NCI-H526 treated with DMSO at 0.1 percent for 48 hours (cell line): ENCODE measurements at regions not wholly inside any gene's neighbourhood (a gene's known extent, or its start where the extent isn't known, plus 50 kb on each side); places are given as distances from the start of the nearest gene placed in this dataset.

ENCODE experiments used
- DNase-seq: peaks from one replicate; lab custom pipeline; 2025; lab: John Stamatoyannopoulos, UW

DNA sequence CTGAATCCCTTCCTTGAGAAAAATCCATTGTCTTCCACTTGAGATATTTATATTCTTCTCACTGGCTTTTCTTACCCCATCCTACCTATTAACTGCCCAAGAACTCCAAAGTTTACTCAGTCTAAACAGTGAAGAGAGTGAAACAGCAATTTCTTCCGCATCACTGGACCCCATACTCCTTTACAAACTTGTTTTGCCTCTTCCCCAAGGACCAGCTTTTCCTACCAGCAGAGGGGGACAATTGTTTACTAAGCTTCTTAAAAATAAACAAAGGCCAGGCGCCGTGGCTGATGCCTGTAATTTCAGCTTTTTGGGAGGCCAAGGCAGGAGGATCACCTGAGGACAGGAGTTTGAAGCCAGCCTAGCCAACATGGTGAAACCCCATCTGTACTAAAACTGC lies 52.0 kb downstream of the LRATD1 start:
- no peak for DNase-seq

DNA sequence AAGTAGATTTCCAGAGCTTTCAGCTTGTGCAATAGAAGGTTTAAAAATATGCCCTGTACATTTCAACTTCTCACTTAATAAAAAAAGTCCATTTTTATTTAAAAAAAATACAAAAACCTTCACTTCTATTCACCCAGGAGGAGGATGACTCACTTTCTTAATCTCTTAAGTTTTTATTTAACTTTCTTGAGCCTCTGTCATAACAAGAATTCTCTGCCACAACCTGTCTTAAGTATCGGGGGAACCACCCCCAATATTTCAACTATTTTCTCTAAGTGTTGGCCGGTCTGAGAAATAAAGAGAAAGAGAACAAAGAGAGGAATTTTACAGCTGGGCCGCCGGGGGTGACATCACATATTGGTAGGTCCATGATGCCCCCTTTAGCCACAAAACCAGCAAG lies 58.4 kb downstream of the LRATD1 start:
- DNase-seq: no peak

DNA sequence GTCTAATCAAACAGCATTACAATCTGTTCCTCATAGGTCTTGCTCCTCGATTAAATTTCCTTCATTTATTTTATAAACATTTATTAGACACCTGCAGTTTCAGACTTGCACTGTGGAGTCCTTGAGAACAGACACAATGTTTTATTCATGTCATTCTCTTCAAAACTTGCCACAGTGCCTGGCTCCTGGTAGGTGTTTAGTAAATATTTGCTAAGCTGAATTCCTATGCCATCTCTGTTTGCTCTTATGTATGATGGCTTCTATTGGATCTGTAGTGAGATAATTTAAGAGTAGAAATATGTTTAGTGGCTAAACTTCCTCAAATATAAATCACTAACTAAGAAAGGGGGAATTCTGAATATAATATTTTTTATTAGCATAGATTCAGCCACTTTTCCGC lies 61.4 kb downstream of the LRATD1 start:
- DNase-seq: no peak

DNA sequence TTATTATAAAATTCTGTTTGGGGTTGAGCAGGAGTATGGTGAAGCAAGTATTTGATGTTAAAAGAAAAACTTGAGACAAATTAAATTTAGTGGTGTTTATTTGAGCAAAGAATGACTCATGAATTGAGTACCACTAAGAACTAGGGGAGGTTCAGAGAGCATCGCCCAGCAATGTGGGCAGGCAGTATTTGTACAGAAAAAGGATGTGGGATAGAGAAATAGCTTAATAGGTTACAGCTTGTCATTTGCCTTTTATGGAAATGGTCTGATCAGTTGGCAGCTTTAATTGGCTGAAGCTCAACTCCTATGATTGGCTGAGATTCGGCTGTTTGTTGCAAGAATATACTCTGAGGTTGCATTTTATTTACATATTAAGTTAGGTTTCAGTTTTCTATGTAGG lies 68.2 kb downstream of the LRATD1 start:
- no peak for DNase-seq

DNA sequence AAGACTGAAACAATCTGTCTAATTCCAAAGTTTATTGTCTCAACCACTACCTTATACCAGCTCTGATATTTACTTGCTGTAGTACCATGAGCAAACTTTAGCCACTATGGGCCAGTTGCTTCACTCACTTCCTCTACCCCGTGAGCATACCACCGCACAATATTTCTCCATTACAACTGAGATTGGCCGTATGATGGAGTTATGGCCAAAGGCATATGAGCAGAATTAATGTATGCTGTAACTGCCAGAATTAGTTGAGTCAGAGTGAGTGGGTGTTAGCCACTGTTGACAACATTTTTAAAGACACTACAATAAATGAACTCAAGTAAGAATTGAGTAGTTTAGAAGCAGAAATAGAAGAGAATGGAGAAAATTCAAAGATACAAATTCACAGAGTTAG lies 69.7 kb downstream of the LRATD1 start:
- no peak for DNase-seq

DNA sequence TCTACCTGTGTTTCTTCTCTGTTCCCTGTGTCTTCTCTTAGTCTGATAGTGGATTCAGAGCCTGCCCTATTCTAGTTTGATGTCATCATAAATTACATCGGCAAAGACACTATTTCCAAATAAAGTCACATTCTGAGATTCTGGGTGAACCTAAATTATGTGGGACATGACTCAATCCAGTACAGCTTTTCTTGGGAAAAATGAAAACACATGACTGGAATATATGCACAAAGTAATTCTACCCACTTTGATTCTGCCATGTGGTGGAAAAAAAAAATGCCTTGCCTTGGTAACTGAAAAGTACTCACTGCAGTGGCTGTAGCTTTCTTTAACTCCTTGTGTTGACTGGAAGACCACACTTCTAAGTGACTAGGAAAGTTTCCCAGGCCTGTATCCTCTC lies 73.7 kb downstream of the LRATD1 start:
- DNase-seq: no peak

DNA sequence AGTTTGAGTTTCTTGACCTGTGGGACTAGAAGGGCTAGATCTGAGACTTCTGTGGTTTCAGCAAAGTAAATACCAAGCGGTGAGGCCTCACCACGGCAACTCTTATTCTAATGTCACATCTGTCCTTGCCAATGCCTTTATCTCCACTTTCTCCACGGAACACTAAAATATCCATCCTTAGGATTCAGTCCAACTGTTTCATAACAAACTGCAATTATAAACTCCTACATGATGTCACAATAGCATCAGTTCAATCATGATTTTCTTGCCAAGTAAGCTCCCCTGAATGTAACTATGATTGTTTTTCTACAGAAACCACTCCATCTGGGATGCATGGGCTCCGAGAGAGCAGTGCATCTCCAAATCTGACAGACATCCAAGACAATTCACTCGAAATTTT lies 79.6 kb downstream of the LRATD1 start:
- DNase-seq: no peak

DNA sequence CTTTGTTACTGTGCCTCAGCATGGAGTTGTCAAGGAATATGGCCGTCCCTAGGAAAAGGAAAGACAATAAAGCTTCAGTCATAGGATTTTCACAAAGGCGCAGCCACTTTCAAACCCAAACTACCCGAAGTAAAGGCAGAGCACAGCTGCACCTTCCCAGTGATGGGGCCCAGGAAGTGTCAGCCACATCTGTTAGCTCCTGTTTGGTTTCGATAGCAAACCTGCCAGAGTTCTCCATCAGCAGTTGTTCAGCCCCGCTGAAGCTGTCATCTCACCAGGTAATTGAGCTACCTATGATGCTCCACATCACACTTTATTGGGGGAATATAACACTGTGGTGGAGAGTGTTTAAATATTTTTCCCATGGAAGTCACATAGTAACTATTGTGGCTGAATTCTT lies 80.7 kb downstream of the LRATD1 start:
- DNase-seq: no peak

DNA sequence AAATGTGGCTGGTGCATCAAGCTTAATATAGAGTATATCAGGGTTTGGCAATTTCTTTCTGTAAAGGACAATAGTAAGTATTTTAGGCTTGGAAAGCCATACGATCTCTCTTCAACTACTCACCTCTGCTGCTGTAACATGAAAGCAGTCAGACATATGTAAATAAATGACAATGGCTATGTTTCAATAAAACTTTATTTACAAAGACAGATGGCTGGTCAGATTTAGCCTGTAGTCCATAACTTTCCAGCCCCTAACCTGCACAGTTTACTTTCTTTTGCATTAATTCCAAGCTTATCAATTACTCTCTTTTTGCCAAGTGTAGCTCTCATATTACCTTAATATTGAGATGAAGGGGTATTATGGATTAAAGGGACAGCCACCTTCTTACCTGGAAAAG lies 83.1 kb downstream of the LRATD1 start:
- no peak for DNase-seq

DNA sequence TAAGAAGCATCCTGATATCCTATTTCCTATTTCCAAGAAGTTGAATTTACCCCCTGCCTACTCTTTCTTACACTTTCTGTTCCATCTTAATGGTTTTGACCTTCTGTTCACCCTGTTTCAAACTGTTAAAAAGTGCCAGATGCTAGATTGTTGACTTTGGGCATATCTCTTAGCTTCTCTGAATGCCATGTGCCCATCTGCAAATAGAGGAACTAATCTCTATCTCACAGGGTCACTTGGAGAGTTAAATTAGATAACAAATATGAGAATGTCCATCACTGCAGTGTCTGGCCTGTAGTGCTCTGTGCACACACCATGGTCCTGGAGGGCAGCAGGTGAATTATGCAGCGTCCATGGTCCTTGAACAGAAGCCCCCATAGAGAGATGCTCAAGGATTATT lies 83.8 kb downstream of the LRATD1 start:
- no peak for DNase-seq

DNA sequence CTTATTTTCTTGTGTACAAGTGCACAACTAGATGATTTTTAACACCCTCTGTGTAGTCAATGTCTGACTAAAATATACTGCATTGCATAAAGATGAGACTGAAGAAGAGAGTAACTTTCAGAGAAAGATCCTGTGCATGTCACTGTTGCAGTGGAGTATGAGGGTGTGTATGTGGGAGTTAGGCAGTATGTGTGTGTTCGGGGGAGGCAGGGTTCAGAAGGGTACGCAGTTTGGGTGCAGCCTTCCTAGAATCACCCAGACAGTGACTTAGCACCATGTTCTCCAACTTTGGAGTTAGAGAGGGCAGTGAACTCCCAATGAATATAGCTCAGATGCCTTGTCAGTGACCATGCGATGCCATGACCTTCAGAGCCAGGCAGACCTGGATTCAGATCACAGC lies 84.6 kb downstream of the LRATD1 start:
- no peak for DNase-seq

DNA sequence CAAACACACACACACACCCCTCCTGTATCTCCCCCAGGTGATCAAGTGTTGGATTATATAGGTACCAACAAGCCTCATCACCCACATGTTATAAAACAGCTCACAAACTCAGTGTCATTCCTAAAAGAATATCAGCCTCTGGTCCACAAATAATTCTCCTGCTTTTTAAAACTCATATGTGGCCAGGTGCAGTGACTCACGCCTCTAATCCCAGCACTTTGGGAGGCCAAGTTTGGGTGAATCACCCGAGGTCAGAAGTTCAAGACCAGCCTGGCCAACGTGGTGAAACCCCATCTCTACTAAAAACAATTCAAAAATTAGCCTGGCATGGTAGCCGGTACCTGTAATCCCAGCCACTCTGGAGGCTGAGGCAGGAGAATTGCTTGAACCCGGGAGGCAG lies 87.8 kb downstream of the LRATD1 start:
- DNase-seq: no peak

DNA sequence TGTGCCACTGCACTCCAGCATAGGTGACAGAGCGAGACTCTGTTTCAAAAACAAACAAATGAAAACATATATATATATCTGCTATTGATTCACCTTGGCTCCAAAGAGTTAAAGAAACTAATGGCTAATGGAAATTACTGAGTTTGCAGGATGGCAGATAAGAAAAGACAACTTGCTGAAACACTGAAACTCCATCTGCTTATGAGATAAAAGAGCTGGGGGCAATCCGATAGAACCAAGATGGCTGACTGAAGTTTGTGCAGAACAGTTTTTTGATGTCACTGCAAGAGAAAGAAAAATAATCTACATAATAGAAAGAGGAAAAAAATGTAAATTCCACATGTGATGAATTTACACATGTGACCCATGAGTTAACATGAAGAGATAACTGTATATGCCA lies 88.2 kb downstream of the LRATD1 start:
- DNase-seq: no peak

DNA sequence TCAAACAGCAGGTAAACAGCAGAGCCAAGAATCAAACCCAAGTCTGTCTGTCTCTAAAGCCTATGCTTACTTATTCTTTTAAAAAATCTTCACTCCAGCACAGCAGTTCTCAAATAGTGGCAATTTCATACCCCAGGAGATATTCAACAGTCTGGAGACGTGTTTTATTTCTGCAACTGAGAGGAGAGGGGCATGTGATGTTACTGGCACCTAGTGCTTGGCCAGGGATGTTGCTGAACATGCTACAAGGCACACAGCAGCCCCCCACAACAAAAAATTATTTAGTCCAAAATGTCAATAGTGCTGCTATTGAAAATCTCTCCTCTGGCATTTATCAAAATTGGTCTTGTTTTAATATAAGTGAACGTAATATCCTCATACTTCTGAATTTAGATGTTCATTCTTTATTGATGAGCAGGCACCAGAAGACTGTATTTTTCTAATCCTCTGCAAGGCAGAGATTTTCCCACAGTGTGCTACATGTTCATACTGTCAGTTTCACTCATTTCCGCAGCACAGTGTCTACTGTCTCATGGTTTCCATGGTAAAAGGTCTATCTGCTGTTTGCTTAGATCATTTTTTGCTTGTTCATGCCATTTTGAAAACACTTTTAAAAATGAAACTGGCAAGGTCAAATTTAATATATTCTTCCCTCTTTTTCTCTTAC lies 90.5 kb downstream of the LRATD1 start:
- DNase-seq: no peak

DNA sequence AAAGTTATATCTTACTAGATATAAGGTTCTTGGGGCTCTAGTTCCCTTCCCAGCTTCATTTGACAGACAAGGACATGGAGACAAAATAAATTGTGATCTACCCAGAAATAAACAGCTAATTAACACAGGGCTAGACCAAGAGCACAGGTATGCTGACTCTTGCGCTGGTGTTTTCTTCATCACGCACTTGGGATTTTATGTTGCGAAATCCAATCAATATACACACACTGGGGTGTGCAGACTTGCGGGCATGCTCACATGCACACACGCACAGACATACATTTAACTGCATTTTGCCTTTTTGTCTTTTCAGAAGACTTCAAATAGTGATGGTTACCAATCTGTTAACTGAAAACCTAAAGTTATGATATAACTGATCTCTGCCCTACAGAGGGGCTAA lies 91.2 kb downstream of the LRATD1 start:
- DNase-seq: no peak

DNA sequence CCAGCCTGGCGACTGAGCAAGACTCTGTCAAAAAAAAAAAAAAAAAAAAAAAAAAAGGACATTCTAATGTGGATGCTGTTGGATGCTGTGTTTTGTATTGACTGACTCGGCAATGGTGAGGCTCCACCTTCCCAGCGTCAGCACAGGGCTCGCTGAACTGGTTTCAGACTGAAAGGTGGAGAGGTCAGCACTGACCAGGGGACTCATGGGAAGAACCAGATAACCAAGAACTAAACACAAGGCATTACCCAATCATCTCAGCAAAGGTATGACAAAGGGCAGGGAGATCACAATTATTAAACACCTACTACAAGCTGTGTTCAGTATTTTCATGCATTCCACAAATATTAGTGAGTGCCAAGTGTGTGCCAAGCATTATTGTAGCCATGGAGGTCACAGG lies 103.2 kb downstream of the LRATD1 start:
- DNase-seq: no peak

DNA sequence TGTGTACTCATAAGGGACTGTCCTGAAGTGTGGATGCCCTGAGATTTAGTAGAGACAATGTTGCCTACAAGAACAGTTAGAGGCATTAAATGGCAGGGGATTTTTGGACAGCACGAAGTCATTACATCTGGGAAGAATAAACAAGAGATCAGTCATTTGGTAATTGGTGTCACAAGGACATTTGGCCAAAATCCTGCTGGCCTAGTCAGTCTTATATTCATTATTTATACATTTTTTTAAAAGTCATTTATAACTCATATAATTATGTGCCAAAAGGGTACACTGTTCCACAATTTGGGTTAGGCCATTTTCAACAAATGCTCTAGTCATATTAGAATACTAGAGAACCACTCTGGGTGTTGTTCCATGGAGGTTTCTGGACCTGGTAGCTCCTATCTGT lies 104.7 kb downstream of the LRATD1 start:
- DNase-seq: no peak

DNA sequence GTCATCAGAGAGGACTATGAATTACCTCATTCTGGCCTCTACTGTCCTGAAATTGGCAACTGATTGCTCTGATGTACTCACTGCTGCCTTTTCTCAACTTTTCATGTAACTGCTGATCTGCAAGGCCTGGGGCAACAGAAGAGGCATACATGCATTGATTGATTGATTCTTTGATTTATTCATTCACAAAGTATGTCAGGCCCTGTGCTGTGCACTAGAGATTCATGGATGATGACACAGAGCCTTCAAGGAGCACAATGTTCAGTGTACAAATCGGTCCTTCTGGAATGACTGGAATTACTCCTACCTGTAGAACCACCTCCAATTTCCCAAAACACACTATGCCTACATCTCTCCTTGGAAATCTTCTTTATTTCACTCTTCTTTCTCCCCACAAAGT lies 111.3 kb downstream of the LRATD1 start:
- no peak for DNase-seq

DNA sequence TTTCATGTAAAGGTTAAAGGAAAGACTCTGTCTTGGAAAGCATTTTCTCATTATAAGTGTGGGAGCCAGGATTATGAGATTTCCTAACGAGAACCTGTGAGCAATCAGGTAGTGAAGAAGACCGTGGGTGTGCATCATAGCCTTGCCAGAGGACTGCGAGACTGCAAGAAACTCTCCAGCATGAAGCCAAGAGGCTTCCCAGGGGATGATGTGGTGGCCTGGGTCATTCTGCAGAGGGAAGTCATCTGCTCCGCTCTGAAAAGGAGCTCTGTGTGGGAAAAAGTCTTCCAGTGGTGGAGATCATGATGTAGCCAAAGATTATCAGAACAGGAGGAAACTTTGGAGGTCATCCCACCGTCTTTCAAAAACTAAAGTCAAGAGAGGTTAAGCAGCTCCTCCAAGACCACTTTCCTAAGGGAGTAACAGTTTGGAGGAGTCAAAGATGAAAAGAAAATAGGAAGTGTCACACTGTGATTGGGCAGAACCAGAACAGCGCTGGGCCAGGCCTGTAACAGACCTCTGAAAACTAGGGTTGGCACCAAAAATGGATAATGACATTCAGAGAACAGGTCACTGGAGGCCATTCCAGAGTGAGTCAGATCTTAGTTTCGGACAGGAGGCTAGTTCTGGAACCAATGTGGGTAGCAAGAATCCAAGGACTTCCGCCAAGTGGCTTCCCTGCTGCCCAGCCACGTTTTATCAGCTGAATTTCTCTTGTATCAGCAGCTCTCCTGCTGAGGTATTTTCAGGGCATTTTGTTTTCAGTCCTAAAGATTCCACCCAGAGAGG lies 113.0 kb downstream of the LRATD1 start:
- no peak for DNase-seq

DNA sequence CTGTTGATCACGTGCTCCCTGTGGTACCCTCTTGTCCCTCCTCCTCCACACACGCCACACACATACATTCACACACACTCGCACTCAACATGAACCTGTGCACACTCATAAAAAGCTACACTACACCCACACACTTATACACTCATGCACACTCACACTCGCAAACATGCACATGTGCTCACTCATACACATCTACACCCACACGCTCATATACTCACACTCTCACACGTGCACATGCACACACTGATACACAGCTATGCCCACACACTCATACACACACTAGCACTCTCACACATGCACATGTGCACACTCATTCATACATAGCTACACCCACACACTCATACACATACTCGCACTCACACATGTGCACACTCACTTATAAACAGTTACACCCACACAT lies 113.6 kb downstream of the LRATD1 start:
- DNase-seq: no peak

DNA sequence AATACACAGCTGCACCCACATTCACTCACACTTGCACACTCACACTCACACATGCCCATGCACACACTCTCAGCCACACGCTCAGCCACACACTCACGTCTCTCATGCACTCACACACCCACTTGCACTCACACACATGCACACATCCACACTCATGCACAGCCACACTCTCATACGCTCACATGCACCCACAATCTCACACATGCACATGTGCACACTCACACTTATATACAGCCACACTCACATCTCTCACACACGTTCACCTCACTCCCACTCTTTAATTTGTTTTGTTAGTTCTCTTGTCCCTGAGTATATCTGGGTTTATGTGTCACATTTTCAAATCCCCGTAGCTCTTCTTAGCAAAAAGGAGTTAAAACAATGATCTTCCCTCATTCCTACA lies 114.9 kb downstream of the LRATD1 start:
- no peak for DNase-seq

DNA sequence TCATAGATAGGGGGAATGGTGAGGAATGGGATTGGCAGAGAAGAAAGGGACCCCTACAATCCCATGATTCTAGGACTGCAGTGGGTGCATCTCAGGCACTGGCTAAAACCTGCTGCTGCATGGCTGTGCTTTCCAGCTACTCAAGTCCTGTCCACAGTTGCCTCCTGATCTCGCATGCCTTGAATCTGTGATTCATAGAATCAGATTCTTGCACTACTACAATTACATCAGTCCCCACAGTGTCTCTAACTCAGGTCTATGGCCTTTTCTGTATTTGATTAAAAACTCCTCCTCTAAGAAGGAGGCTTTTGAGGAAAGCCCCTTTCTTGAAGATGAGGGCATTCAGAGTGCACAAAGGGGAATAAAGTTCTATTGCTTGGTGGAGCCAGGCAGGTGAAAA lies 117.4 kb downstream of the LRATD1 start:
- no peak for DNase-seq

DNA sequence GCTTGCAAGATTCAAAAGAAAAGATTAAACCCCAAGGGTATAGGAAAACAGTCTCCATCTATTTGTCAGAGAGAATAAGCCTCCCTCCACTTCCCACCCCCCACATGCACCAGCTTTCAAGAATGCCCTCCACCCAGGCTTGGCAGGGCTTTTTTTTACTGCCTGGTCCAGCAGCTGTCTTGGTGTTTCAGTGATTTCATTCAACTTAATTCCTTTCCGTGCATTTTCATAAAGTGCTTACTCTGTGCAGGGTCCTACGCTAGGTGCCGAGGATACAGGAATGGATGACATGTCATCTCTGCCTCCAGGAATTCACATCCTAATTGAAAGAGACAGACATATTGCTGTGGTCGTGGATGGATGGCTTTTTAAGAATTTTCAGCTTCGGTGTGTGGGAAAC lies 117.9 kb downstream of the LRATD1 start:
- DNase-seq: no peak

DNA sequence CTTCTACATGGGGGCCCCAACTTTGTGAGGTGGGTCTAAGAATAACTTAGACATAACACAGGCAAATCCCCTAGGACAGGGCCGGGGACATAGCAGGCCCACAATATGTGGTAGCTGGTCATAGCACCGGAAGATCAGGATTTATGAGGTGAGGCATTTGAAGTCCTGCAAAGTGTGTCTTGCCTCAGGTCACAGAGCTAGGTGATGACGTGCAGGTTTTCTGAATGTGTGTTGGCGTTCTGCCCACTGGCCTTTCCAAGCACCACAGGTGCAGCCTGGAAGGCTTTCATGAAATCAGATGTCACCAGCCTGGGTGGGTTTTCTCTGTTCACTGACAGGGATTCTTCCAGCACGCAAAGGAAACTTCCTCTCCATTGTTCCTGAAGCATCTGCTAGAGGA lies 119.1 kb downstream of the LRATD1 start:
- no peak for DNase-seq
